ENCODE measurements at regions not wholly inside any gene's neighbourhood (a gene's known extent, or its start where the extent isn't known, plus 50 kb on each side); places are given as distances from the start of the nearest gene placed in this dataset.
"Not testable (repeated sequence)": the region's sequence is repeated elsewhere in the genome, so short reads cannot be mapped to it uniquely, and the experiment has no call there.

DNA sequence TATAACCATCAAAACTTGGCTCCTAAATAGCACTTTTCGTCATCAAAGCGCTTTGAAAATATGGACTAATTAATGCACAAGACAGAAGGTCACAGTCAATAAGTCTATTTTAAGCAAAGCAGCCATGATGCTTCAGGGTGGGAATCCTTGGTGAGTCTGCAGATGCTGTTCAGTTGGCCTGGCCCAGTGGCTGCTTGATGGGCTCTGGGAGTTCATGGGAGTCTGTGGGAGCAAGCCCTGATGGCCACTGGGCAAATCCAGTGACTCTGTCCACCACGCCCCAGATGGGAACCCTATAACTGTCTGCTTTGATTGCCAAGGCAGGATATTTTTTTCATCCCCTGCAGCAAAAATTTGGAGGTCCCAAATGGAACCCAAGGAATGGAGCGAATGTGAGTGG lies 95.7 kb upstream of the CTBP2 start:
- no peak for DNase-seq
- Histone ChIP-seq H3K4me3 (ENCODE audit: low read depth, low read length) (no peak overlapping the region), H3K27me3 (replicated peaks; ENCODE audit: control insufficient read depth, insufficient read depth, low read length) (no peaks in the 10 kb centered on the region), H3K4me1 (no peaks in the 10 kb centered on the region), H3K9me3 (peaks cover 5% of the 10 kb centered on the region; the same call in 1 of the 2 replicates), H3K36me3 (ENCODE audit: control insufficient read depth, insufficient read depth, low read length) (no peaks in the 10 kb centered on the region)
- no peak overlapping the region for H3K4me3 Mint-ChIP-seq (ENCODE audit: unreplicated experiment)
- no peaks in the 10 kb centered on the region for H3K4me1 Mint-ChIP-seq (ENCODE audit: low read depth, unreplicated experiment)
- H3K27ac Mint-ChIP-seq (ENCODE audit: unreplicated experiment) = no peak overlapping the region
- H3K9me3 Mint-ChIP-seq (ENCODE audit: unreplicated experiment) = peaks cover 12% of the 10 kb centered on the region
- no TSS peak for BruUV-seq (replicated peaks)
- intact Hi-C loops (cut with micrococcal nuclease; ENCODE audit: unreplicated experiment) = no loop called here
- H3K27me3 Mint-ChIP-seq (ENCODE audit: insufficient read depth, unreplicated experiment) = peaks cover 3% of the 10 kb centered on the region
- ChIA-PET CTCF (no interaction called here), POLR2A (no interaction called here)
- H3K36me3 Mint-ChIP-seq (ENCODE audit: insufficient read depth, unreplicated experiment) = peaks cover 5% of the 10 kb centered on the region
- TF ChIP-seq, protein P1, sequence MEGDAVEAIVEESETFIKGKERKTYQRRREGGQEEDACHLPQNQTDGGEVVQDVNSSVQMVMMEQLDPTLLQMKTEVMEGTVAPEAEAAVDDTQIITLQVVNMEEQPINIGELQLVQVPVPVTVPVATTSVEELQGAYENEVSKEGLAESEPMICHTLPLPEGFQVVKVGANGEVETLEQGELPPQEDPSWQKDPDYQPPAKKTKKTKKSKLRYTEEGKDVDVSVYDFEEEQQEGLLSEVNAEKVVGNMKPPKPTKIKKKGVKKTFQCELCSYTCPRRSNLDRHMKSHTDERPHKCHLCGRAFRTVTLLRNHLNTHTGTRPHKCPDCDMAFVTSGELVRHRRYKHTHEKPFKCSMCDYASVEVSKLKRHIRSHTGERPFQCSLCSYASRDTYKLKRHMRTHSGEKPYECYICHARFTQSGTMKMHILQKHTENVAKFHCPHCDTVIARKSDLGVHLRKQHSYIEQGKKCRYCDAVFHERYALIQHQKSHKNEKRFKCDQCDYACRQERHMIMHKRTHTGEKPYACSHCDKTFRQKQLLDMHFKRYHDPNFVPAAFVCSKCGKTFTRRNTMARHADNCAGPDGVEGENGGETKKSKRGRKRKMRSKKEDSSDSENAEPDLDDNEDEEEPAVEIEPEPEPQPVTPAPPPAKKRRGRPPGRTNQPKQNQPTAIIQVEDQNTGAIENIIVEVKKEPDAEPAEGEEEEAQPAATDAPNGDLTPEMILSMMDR (IDR thresholded peaks at IDR 0.05; ENCODE audit: insufficient read depth in 1 of 2, low read depth in 1 of 2, low read length in 1 of 2, severe bottlenecking in 1 of 2, unreplicated experiment in 1 of 2) = no peak

DNA sequence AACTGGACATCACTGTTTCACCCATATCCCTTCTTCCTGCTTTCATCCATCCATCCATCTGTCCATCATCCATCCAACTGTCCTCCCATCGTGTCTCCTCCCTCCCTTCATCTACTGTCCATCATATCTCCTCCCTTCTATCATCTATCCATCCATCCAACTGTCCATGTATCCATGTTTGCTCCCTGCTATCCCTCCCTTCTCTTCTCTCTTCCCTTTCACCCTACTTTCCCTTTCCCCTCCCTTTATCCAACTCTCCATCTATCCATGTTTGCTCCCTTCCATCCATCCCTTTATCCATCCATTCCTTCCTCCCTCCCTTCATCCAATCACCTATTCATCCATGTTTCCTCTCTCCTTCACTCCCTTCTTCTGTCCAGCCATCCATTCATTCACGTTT lies 92.6 kb upstream of the CTBP2 start:
- Mint-ChIP-seq H3K36me3 (ENCODE audit: insufficient read depth, unreplicated experiment) (no peaks in the 10 kb centered on the region), H3K27me3 (ENCODE audit: insufficient read depth, unreplicated experiment) (peaks cover 3% of the 10 kb centered on the region), H3K9me3 (ENCODE audit: unreplicated experiment) (peaks cover 12% of the 10 kb centered on the region), H3K4me3 (ENCODE audit: unreplicated experiment) (no peak overlapping the region), H3K27ac (ENCODE audit: unreplicated experiment) (no peak overlapping the region), H3K4me1 (ENCODE audit: low read depth, unreplicated experiment) (no peaks in the 10 kb centered on the region)
- Histone ChIP-seq H3K36me3 (ENCODE audit: control insufficient read depth, insufficient read depth, low read length) (no peaks in the 10 kb centered on the region), H3K4me3 (ENCODE audit: low read depth, low read length) (no peak overlapping the region), H3K27me3 (replicated peaks; ENCODE audit: control insufficient read depth, insufficient read depth, low read length) (no peaks in the 10 kb centered on the region), H3K4me1 (no peaks in the 10 kb centered on the region), H3K9me3 (peaks cover 5% of the 10 kb centered on the region; the same call in 1 of the 2 replicates)
- intact Hi-C loops (cut with micrococcal nuclease; ENCODE audit: unreplicated experiment) = no loop called here
- ChIA-PET POLR2A (no interaction called here), CTCF (no interaction called here)
- TF ChIP-seq, protein P1 (IDR thresholded peaks at IDR 0.05; ENCODE audit: insufficient read depth in 1 of 2, low read depth in 1 of 2, low read length in 1 of 2, severe bottlenecking in 1 of 2, unreplicated experiment in 1 of 2) = no peak
- BruUV-seq (replicated peaks) = no TSS peak
- no peak for DNase-seq

DNA sequence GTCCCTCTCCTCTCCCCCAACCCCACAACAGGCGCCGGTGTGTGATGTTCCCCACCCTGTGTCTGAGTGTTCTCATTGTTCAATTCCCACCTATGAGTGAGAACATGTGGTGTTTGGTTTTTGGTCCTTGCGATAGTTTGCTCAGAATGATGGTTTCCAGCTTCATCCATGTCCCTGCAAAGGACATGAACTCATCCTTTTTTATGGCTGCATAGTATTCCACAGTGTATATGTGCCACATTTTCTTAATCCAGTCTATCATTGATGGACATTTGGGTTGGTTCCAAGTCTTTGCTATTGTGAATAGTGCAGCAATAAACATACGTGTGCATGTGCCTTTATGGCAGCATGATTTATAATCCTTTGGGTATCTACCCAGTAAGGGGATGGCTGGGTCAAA lies 90.5 kb upstream of the CTBP2 start:
- CTCF ChIA-PET; POLR2A ChIA-PET; H3K36me3 Mint-ChIP-seq (ENCODE audit: insufficient read depth, unreplicated experiment); H3K27ac Mint-ChIP-seq (ENCODE audit: unreplicated experiment); H3K4me1 Mint-ChIP-seq (ENCODE audit: low read depth, unreplicated experiment); H3K4me3 ChIP-seq (ENCODE audit: low read depth, low read length); H3K4me1 ChIP-seq; BruUV-seq (replicated peaks); H3K9me3 ChIP-seq; intact Hi-C loops (cut with micrococcal nuclease; ENCODE audit: unreplicated experiment); H3K36me3 ChIP-seq (ENCODE audit: control insufficient read depth, insufficient read depth, low read length); H3K27me3 ChIP-seq (replicated peaks; ENCODE audit: control insufficient read depth, insufficient read depth, low read length); H3K27me3 Mint-ChIP-seq (ENCODE audit: insufficient read depth, unreplicated experiment); DNase-seq; H3K4me3 Mint-ChIP-seq (ENCODE audit: unreplicated experiment): not testable (repeated sequence)
- H3K9me3 Mint-ChIP-seq (ENCODE audit: unreplicated experiment) = peaks cover 12% of the 10 kb centered on the region

DNA sequence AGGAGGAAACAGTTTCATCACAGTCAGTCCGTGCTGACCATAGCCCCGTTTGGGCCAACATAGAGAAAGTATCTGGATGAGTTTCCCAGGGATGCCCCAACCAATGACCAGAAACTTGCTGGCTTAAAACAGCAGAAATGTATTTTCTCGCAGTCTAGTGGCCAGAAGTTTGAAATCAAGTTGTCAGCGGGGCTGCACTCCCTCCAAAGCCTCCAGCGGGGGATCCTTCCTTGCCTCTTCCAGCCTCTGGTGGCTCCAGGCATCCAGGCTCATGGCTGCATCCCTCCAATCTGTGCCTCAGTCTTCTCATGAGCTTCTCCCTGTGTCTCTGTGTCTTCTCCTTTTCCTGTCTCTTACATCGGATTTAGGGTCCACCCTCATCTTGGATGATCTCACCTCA lies 89.6 kb upstream of the CTBP2 start:
- peaks cover 5% of the 10 kb centered on the region; the same call in 1 of the 2 replicates for H3K9me3 ChIP-seq
- H3K36me3 Mint-ChIP-seq (ENCODE audit: insufficient read depth, unreplicated experiment) = no peaks in the 10 kb centered on the region
- H3K9me3 Mint-ChIP-seq (ENCODE audit: unreplicated experiment) = peaks cover 12% of the 10 kb centered on the region
- H3K4me1 Mint-ChIP-seq (ENCODE audit: low read depth, unreplicated experiment) = no peaks in the 10 kb centered on the region
- no peaks in the 10 kb centered on the region for H3K36me3 ChIP-seq (ENCODE audit: control insufficient read depth, insufficient read depth, low read length)
- H3K27me3 Mint-ChIP-seq (ENCODE audit: insufficient read depth, unreplicated experiment) = peaks cover 6% of the 10 kb centered on the region
- no peak for DNase-seq
- no TSS peak for BruUV-seq (replicated peaks)
- H3K4me3 ChIP-seq (ENCODE audit: low read depth, low read length) = no peak overlapping the region
- no peaks in the 10 kb centered on the region for H3K4me1 ChIP-seq
- ChIA-PET CTCF (no interaction called here), POLR2A (no interaction called here)
- no peak overlapping the region for H3K27ac Mint-ChIP-seq (ENCODE audit: unreplicated experiment)
- no peaks in the 10 kb centered on the region for H3K27me3 ChIP-seq (replicated peaks; ENCODE audit: control insufficient read depth, insufficient read depth, low read length)
- H3K4me3 Mint-ChIP-seq (ENCODE audit: unreplicated experiment) = no peak overlapping the region
- intact Hi-C loops (cut with micrococcal nuclease; ENCODE audit: unreplicated experiment) = no loop called here
- TF ChIP-seq, protein P1 (IDR thresholded peaks at IDR 0.05; ENCODE audit: insufficient read depth in 1 of 2, low read depth in 1 of 2, low read length in 1 of 2, severe bottlenecking in 1 of 2, unreplicated experiment in 1 of 2) = no peak
